IPS DF 4.7 (cell line): ENCODE measurements at regions not wholly inside any gene's neighbourhood (a gene's known extent, or its start where the extent isn't known, plus 50 kb on each side); places are given as distances from the start of the nearest gene placed in this dataset.

Experiments used
- DNase-seq: peaks from one replicate; pipeline ENCODE4 v3.0.0-alpha.2; 2013; ENCODE audit warnings: low spot score; ENCODE audit errors: extremely low read depth

DNA sequence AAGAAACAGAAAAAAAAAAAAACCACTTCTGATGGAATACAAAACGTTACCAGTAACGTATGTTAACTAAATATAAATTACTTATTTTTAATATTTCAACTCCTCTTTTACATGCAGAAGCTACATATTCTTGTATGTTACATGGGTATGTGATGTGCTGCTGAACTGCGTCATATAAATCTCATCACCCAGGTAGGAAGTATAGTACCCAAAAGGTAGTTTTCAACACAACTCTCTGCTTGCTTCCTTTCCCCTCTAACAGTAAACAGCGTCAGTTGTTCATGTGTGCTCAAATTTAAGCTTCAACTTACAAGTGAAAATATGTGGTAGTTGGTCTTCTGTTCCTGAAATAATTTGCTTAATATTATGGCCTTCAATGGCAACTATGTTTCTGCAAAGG is 250.0 kb upstream of the RBMY1B start:
- DNase-seq = no peak

DNA sequence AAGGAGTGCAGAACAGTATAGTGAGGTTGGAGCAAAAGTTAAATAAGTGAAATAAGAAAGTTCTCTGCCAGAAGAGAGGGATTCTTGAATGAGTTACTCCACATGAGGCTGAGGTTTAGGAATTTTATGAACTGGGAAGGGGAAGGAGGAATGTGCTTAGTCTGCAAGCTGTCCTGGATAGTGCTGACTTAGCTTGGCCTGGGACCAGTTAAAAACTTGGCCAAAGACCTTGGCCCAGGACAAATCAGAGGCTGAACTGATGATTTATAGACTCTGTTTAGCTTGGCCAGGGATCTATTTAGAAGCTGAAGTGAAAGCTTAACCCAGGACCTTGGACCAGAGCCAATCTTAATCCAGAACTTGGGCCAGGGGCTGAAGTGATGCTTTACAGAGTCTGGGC is 244.4 kb upstream of the RBMY1B start:
- no peak for DNase-seq

DNA sequence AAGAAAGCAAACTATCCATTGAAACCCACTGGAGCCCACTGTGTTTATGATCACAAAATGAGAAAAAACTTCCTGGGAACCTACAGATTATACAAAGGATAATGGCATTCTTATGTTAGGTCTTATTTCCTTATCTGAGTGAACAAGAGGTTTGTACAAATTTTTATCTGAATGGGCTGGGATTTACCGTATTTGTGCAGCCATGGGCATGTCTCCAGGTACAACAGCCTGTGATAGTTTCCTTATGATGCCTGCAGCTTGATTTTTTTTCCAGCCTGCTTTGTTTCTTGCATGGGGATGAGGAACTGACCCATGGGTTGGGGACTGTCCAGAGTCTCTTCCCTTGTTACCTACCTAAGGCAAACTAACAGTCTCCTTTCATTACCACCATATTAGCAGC is 244.0 kb upstream of the RBMY1B start:
- no peak for DNase-seq

DNA sequence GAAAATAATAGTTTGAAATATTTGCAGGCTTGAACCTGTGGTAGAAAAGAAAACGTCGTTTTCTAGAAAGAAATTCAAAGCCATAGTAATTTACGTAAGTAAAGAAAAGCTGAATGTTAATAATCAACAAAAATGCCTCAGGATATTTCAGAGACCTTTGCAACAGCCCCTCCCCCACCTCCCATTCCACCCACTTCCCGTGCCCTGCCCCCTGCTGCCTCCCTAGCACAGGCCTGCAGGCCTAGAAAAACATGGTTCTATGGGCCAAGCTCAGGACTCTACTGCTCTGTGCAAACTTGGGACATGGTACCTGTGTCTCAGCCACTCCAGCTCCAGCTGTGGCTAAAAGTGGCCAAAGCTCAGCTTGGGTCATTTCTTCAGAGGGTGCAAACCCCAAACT is 223.4 kb upstream of the RBMY1B start:
- DNase-seq = no peak

DNA sequence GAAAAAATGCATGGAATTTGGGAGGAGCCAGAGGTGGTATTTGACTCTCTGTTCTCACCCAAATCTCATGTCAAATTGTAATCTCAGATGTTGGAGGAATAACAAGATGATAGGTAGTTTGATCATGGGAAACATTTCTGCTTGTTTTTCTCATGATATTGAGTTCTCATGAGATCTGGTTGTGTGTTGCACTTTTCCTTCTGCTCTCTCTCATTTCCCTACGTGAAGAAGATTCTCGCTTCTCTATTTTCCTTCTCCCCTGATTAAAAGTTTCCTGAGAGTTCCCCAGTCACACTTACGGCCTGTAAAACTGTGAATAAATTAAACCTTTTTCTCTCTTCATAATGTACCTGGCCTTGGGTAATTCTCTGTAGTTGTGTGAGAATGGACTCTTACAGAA is 222.2 kb upstream of the RBMY1B start:
- DNase-seq = no peak

DNA sequence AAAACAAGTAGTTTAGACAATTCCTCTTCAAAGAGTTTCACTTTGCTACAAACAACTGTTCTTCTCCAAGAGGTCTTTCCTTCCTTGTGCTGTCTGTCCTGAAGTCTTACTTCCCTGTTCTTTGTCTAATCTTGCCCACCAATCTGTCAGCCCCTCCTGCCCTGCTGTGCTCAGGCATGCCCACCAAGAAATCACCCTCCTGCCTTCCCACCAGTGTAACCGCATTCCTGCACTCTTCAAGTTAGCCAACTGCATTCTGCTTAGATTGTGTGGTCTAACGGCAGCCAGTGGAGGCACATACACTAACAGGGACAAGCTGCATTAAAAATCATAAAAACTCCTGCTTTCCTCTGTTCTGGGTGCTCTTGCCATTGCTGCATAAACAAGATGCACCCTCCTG is 215.9 kb upstream of the RBMY1B start:
- DNase-seq = no peak

DNA sequence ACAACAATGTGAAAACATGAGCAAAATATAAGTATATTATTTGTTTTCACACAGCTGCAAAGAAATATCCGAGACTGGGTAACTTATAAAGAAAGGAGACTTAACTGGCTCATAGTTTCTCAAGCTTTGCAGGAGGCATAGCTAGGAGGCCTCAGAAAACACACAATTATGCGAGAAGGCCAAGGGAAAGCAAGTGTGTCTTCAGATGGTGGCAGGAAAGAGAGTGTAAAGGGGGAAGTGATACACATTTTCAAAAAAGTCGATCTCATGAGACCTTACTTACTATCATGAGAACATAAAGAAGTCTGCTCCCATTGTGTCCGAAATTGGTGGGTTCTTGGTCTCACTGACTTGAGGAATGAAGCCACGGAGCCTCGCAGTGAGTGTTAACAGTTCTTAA is 208.9 kb upstream of the RBMY1B start:
- no peak for DNase-seq

DNA sequence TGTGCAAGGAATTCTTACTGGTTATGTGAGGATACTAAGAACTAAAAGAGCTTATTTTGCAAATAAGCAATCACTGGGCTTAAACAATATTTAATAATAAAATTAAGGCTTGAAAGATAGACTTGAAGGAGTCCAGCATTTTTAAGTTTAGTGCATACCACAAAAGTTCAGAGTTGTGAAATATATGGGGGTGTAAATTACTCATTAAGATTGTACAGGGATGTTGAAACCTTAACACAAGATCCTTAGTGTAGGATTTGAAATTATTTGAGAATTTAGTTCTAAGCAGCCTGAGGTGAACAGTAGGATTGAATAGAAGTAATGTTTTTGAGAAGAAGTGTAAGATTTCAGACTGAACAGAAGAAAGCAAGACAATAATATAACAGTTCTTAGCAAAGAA is 195.8 kb upstream of the RBMY1B start:
- no peak for DNase-seq
